ENCODE measurements at regions not wholly inside any gene's neighbourhood (a gene's known extent, or its start where the extent isn't known, plus 50 kb on each side); places are given as distances from the start of the nearest gene placed in this dataset.

- H3K4me1 ChIP-seq (ENCODE audit: insufficient read depth, low read length) = no peaks in the 10 kb centered on the region
- H2AFZ ChIP-seq (ENCODE audit: low read depth, low read length) = no peak overlapping the region
- no peak for DNase-seq
- no peaks in the 10 kb centered on the region for H3K79me2 ChIP-seq (ENCODE audit: insufficient read depth, low read length)
- H3K27me3 ChIP-seq (ENCODE audit: insufficient read depth, low read length, poor library complexity) = no peaks in the 10 kb centered on the region
- H3K4me3 ChIP-seq (ENCODE audit: low read depth in 1 of 2, low read length in 2 of 2) = no peak overlapping the region
- TF ChIP-seq CTCF (IDR thresholded peaks at IDR 0.05; ENCODE audit: borderline replicate concordance, extremely low read depth, low read length, poor library complexity, severe bottlenecking) (no peak), EZH2 (IDR thresholded peaks at IDR 0.05; ENCODE audit: borderline replicate concordance, low read depth, low read length, severe bottlenecking) (no peak)
- H3K9ac ChIP-seq (ENCODE audit: low read depth, low read length) = no peak overlapping the region
- no peaks in the 10 kb centered on the region for H3K9me3 ChIP-seq (ENCODE audit: insufficient read depth, low read length, severe bottlenecking)
- no peak overlapping the region for H3K27ac ChIP-seq (ENCODE audit: low read length)
- no peak overlapping the region for H3K4me2 ChIP-seq (ENCODE audit: insufficient read depth, low read length)
- no peak for ATAC-seq (ENCODE audit: insufficient read depth, low read depth)
- no peaks in the 10 kb centered on the region for H3K36me3 ChIP-seq (ENCODE audit: insufficient read depth, low read length)
- H4K20me1 ChIP-seq (ENCODE audit: insufficient read depth, low read length) = no peaks in the 10 kb centered on the region
Observed at GRCh38 chr11:45000918-45001317, 50.2 kb upstream of the TP53I11 start.

GRCh38 chr11:45001466-45002165 is 50.9 kb upstream of the TP53I11 start:
- DNase-seq (no peak), ATAC-seq (ENCODE audit: insufficient read depth, low read depth) (no peak)
- H3K4me3 ChIP-seq (ENCODE audit: low read depth in 1 of 2, low read length in 2 of 2) = no peak overlapping the region
- H3K9me3 ChIP-seq (ENCODE audit: insufficient read depth, low read length, severe bottlenecking) = no peaks in the 10 kb centered on the region
- H4K20me1 ChIP-seq (ENCODE audit: insufficient read depth, low read length) = no peaks in the 10 kb centered on the region
- no peak overlapping the region for H3K9ac ChIP-seq (ENCODE audit: low read depth, low read length)
- H3K4me2 ChIP-seq (ENCODE audit: insufficient read depth, low read length) = no peak overlapping the region
- no peak overlapping the region for H2AFZ ChIP-seq (ENCODE audit: low read depth, low read length)
- H3K79me2 ChIP-seq (ENCODE audit: insufficient read depth, low read length) = no peaks in the 10 kb centered on the region
- H3K27me3 ChIP-seq (ENCODE audit: insufficient read depth, low read length, poor library complexity) = no peaks in the 10 kb centered on the region
- TF ChIP-seq EZH2 (IDR thresholded peaks at IDR 0.05; ENCODE audit: borderline replicate concordance, low read depth, low read length, severe bottlenecking) (no peak), CTCF (IDR thresholded peaks at IDR 0.05; ENCODE audit: borderline replicate concordance, extremely low read depth, low read length, poor library complexity, severe bottlenecking) (no peak)
- H3K4me1 ChIP-seq (ENCODE audit: insufficient read depth, low read length) = no peaks in the 10 kb centered on the region
- no peaks in the 10 kb centered on the region for H3K36me3 ChIP-seq (ENCODE audit: insufficient read depth, low read length)
- no peak overlapping the region for H3K27ac ChIP-seq (ENCODE audit: low read length)

- DNase-seq = no peak
- Histone ChIP-seq H3K36me3 (ENCODE audit: insufficient read depth, low read length) (no peaks in the 10 kb centered on the region), H3K9ac (ENCODE audit: low read depth, low read length) (no peak overlapping the region), H4K20me1 (ENCODE audit: insufficient read depth, low read length) (no peaks in the 10 kb centered on the region), H3K4me1 (ENCODE audit: insufficient read depth, low read length) (no peaks in the 10 kb centered on the region), H2AFZ (ENCODE audit: low read depth, low read length) (no peak overlapping the region), H3K9me3 (ENCODE audit: insufficient read depth, low read length, severe bottlenecking) (no peaks in the 10 kb centered on the region), H3K27ac (ENCODE audit: low read length) (no peak overlapping the region), H3K27me3 (ENCODE audit: insufficient read depth, low read length, poor library complexity) (peaks cover 17% of the 10 kb centered on the region), H3K4me3 (ENCODE audit: low read depth in 1 of 2, low read length in 2 of 2) (no peak overlapping the region), H3K4me2 (ENCODE audit: insufficient read depth, low read length) (no peak overlapping the region), H3K79me2 (ENCODE audit: insufficient read depth, low read length) (no peaks in the 10 kb centered on the region)
- no peak for ATAC-seq (ENCODE audit: insufficient read depth, low read depth)
- TF ChIP-seq EZH2 (IDR thresholded peaks at IDR 0.05; ENCODE audit: borderline replicate concordance, low read depth, low read length, severe bottlenecking) = no peak
- TF ChIP-seq CTCF (IDR thresholded peaks at IDR 0.05; ENCODE audit: borderline replicate concordance, extremely low read depth, low read length, poor library complexity, severe bottlenecking) = no peak
Observed at GRCh38 chr11:45005106-45005505, 54.4 kb upstream of the TP53I11 start.

All from DND-41 (cell line).